GM19397 (cell line): ENCODE measurements at regions not wholly inside any gene's neighbourhood (a gene's known extent, or its start where the extent isn't known, plus 50 kb on each side); places are given as distances from the start of the nearest gene placed in this dataset.
"Not testable (repeated sequence)": the region's sequence is repeated elsewhere in the genome, so short reads cannot be mapped to it uniquely, and the experiment has no call there.

Source experiments
- ATAC-seq: cut with Tn5 transposase; IDR thresholded peaks from one replicate; pipeline ENCODE4 v1.9.1; 2021; ENCODE audit warnings: mild to moderate bottlenecking, moderate library complexity; ENCODE audit not compliant: unreplicated experiment

DNA sequence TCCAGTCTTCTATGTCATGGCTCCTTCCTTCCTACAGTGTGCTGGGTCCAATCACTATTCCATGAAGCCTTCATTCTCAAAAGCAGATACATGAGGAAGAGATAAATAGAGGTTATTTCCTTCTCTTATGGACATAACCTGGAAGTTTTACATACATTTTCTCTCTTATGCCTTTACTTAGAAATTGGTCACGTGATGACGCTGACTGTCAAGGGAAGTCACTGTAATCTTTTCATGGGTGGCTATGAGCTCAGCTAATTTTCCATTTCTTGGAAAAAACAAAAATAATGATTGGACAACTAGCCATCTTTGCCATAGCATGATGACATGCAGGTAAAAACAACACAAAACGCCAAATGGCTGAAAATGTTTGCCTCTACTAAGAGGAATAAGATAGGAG, 151.6 kb upstream of the PRSS16 start:
- no peak for ATAC-seq

DNA sequence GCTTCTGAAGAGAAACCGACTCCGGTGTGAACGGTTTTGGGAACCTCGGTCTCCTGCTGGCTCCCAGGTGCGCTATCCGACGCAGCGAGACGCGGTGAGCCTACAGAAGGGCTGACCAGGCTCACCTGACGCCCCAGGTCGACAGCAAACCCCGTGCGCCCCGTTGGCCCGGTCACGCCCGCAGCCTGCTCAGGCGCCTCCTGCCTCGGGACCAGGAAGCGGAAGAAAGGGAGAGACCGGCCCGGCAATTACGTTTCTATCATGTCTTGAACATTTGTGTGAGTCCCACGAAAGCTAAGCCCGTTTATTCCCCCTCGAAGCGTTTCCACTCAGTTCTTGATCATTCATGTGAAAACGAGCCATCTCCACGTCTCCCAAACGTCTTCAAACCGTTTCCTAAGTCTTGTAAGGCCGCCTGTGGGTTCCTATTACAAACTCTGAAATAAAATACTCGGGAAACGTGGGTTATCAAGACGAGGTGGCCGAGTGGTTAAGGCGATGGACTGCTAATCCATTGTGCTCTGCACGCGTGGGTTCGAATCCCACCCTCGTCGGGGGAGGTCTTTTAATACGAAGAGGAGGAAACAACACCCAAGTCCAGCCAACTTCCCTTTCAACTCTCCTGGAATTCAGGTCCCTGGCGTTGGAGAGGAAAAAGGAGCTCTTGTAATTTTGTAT, 150.5 kb upstream of the PRSS16 start:
- ATAC-seq: peak; percentile 57

DNA sequence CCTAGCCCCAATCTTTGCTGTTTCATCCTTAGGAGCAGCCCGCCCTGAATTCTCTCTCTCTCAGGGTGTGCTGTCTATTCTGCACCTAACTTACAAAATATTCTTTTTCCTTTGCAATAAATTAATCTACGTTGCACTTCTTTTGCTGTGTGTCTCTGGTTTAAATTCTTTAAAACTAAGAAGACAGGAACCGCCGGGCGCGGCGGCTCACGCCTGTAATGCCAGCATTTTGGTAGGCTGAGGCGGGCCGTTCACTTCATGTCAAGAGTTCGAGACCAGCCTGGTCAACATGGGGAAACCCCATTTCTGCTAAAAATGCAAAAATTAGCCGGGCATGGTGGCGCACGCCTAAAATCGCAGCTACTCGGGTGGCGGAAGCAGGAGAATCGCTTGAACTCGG, 148.5 kb upstream of the PRSS16 start:
- no peak for ATAC-seq

DNA sequence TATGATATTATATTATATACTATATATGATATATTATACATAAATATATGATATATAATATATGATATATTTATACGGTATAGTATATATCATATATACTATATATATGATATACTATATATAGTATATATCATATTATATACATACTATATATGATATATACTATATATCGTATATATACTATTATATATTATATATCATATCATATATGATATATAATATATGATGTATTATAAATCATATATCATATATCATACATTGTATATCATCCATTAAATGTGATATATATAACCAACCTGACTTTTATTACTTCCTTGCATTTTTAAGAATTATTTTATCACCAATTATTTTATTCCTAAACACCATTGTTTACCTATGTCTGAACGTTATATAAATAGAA, 146.6 kb upstream of the PRSS16 start:
- no peak for ATAC-seq

DNA sequence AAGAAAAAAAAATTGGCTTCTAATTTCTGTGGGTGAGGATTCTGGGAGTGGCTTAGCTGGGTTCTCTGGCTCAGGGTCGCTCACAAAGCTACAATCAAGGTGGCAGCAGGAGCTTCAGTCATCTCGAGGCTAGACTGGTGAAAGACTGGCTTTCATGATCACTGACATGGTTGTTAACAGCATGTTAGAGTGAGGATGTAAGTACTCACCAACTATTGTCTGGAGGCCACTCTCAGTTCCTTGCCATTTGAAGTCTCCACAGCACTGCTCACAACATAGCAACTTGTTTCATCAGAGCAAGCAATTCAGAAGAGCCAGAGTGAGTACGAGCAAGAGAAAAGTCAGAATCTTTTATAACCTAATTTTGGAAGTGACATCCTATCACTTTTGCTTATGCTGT, 145.7 kb upstream of the PRSS16 start:
- no peak for ATAC-seq

DNA sequence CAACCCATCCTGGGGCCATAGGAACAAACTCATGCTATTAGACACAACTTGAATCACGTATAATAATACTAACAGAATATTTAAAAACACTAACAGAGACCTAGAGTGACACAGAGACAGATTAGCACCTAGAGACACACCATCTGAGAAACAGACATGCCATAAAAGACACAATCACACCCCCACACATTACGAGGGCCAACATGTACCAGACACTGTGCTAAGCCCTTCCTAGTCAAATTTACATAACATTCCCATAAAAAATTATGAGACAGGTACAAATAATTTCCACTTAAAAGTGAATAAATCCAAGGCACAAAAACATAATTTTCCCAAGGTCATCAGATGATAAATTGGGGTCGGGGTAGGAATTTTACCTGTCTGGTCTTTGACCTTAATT, 141.1 kb upstream of the PRSS16 start:
- no peak for ATAC-seq

DNA sequence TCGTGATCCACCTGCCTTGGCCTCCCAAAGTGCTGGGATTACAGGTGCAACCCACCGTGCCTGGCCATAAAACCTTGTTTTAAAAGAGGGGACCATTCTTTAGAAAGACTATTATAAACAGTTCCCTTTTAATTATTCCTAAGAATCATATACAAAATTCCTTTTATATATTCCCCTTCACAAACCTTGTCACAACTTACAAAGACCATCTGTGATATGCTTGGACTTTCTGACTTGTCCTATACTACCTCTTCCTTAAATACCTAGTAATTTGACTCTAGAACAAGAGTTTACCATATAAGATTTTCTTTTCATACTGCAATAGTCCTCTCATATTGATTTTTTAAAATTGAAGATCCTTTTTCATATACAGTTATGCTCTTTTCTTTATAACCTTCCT, 135.8 kb upstream of the PRSS16 start:
- no peak for ATAC-seq

DNA sequence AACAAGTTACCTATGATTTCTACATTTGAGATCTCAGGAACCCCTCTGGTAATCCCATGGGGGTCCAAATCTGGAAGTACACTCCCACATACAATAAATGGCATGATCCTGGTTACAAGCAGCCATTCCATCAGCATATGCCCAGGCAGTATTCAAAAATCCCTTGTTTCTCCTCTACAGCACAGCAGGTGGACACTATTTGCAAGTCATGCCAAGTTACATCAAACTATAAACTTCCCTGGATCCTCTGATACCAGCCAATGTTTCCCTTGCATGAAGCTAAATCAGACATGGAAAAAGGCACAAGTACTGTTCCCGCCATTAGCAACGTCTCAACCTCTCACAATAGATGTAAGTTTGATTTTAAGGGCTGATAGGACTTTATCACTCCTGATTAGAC, 134.5 kb upstream of the PRSS16 start:
- ATAC-seq: no peak

DNA sequence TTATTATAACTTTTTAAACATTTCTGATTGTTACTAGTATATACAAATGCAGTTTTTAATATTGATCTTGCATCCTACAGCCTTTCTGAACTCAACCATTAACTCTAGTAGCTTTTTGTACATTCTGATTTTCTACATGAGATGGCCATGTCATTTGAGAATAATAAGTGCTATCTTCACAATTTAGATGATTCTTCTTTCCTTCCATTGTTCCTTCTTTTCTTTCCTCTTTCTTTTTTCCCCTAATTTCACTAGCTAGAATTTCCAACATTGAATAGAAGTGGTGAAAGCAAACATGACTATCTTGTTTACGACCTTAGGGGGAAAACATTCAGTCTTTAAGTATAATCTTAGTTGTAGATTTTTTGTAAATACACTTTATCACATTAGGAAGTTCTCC, 128.2 kb upstream of the PRSS16 start:
- ATAC-seq: no peak

DNA sequence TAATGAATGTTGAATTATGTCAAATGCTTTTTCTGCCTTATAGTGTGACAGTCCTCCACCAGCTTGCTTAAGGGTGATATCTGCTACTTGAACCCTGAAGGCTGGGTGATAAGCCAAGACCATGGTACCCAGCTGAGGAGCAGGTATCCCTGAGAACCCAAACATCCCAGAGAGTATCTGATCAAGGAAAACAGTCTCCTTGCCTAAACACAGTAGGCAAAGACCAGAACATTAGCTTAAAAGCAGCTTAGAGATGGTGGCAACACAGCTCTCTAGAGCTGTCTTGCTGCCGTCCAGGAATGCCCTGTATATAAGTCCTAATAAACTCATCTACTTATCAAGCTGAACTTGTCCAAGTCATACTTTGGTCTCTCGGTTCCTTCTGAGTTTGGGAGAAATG, 127.7 kb upstream of the PRSS16 start:
- ATAC-seq: no peak

DNA sequence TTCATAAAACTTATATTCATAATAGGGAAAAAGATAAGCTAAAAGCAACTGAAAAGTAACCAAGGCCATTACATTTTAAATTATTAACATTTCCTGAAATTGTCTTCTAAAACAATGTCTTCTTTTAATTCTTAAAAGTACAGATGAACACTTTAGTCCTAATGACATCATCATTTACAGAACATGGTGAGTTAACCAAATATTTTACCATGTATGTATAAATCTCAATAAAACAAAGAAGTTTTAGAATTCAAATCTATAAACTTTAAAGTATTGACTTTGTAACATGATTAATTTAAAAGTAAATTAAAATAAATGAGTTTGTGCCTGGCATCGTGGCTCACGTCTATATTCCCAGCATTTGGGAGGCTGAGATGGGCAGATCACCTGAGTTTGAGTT, 125.9 kb upstream of the PRSS16 start:
- no peak for ATAC-seq

DNA sequence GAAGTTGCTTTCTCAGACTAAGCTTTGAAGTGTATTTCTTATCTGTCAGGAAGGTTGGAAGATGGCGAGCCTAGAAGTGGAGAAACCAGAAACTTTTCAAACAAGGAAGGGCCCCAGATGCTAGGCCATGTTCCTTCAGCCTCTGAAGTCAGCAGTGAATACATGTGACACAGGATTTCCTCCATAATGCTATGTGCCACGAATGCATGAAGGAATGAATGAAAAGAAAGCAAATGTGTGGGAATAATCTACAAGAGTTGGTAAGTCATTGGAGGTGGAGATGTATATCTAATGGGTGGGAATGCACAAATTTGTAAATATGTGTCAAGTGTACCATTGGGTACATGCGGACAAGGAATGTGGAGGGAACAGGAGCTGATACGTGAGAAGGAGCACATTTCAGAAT, 123.2 kb upstream of the PRSS16 start:
- no peak for ATAC-seq

DNA sequence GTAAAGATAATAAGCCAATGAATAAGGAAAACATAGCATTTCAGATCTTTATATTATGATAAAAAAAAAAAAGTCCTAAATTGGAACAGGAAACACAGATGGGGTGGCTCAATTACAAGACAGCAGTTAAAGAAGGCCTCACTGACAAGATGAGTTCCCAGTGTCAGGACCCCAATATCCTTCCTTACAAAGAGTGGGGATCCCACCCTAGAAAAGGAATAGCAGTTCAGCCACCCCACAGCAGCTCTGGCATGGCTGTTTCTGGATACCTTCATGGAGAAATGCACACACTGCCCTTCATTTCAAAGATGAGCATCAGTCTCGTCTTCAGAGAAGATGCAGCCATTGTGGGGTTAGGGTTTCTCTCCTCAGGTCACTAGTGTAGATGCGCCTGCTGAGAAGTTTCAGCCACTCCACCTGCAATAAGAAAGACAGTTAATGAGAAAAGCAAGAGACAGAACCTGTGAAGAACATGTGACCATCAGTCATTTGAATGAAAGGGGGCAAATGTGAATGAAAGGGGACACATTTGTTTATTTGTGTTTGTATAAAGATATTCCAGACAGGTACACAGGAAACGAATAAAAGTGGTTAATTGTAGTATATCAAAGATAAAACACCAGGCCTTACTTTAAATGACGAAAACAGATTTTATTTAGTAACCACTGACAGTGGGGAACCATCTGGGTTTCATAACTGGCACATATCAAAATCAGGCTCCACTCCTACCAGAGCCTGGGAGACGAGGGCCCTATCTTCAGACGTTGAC, 121.3 kb upstream of the PRSS16 start:
- ATAC-seq: no peak

DNA sequence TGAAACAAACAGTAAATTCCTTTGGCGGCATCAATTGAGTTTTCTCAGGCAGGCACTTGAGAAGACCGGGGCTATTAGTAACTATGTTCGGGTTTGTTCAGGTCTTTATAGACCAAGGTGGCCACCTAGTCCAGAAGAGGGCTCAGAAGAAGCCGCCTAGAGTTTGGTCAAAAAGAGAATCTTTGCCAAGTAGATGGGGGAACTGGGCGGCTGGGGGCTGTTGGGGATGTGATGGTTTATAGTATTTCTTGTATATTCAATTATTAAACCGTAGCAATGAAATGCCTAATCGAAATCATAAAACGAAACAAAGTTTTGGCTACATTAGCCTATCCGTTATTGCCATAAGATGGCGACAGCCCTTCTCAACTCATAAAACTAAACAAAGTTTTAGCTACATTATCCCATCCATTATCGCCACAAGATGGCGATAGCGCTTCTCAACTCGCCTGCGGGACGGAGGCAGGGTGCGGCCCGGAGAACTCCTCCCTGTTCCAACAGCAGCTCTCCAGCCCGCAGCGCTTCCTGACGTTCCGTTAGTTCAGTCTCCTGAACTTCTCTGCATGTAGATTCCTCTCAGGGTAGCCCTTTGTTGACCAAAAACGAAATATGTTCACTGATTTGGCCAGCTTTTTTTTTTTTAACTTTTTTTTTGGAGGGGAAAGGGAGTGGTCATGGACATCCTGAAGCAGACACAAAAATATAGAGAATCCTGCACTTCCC, 120.5 kb upstream of the PRSS16 start:
- peak; percentile 63 for ATAC-seq

DNA sequence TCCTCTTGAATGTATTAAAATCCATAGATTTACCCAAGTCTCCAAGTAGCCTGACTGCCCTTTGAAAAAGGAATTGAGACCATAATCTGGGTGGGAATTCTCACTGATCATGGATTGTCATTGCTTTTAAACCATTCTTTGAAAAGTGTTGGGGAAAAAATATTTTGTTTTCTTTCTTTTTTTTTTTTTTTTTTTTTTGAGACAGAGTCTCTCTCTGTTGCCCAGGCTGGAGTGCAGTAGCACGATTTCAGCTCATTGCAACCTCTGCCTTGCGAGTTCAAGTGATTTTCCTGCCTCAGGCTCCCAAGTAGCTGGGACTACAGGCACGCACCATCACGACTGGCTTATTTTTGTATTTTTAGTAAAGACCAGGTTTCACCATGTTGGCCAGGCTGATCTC, 119.6 kb upstream of the PRSS16 start:
- not testable (repeated sequence) for ATAC-seq

DNA sequence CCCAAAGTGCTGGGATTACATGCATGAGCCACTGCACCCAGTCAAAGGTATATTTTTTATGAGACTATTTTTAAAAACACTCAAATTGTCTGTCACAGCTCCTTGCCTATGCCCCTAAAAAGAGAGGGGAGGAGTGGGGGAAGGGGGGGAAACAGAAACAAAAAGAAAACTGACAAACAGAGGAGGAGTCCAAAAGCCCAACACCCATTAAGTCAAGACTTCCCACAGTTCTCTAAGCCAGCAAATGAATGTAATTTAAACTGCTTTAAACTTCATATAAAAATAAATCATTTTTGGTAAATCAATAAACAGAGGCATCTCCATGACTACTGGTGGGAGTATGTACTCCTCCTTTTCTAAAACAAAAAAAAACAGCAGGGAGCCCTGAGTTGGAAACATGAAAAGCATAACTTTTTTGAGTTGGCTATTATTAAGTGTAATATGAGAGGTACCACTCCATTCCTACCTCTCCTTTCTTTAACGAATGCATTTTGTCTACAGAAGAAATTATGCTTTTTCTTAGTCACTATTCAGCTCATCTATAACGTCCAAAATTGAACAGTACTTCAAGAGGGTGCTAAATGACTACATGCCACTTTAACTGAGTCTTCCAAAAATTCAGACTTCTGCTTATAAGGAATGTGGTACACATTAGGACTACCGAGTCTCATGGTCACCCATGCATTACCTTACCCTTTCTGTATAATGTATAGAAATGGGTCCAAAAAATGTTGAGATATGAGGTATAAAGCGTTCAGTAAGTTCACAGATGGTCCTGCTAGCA, 119.0 kb upstream of the PRSS16 start:
- ATAC-seq: no peak

DNA sequence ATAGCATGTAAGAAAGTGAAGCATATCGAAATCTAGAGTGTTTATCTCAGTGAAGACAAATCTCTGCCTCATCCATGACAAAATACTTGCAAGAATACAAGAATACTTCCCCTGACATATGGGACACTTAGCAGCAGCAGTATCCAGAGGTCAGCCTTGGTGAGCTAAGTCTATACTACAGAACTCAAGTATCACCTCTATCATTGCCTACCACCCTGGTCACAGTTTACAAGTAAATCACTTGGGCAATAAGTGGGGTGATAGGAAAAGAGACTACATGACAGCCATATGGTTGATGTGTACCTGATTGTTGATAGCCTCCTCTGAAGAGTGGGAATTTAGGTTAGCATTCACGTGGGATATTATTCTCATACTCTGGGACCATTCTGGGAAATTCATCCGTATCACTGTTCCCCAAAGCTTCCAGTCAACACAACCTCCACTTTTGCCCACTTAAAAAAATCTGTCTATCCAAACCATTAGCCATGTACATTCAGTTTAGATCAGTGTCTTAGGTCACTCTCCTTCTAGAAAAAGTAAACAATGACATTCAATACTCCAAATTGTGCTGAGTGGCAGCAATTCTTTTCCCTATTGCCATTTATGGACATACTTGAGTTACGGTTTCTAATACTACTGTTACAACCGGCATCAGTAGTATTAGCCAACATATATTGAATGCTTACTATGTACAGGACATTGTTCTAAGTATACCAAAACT, 118.2 kb upstream of the PRSS16 start:
- ATAC-seq: no peak

DNA sequence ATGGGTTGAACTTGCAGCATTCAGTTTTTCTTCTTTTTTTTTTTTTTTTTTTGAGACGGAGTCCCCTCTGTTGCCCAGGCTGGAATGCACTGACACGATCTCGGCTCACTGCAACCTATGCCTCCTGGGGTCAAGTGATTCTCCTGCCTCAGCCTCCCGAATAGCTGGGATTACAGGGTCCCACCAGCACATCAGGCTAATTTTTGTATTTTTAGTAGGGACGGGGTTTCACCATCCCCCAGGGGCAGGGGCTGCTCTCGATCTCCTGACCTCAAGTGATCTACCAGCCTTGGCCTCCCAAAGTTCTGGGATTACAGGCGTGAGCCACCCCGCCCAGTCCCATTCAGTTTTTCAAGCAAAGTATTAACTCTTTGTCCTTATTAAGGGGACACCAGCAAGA, 117.6 kb upstream of the PRSS16 start:
- no peak for ATAC-seq

DNA sequence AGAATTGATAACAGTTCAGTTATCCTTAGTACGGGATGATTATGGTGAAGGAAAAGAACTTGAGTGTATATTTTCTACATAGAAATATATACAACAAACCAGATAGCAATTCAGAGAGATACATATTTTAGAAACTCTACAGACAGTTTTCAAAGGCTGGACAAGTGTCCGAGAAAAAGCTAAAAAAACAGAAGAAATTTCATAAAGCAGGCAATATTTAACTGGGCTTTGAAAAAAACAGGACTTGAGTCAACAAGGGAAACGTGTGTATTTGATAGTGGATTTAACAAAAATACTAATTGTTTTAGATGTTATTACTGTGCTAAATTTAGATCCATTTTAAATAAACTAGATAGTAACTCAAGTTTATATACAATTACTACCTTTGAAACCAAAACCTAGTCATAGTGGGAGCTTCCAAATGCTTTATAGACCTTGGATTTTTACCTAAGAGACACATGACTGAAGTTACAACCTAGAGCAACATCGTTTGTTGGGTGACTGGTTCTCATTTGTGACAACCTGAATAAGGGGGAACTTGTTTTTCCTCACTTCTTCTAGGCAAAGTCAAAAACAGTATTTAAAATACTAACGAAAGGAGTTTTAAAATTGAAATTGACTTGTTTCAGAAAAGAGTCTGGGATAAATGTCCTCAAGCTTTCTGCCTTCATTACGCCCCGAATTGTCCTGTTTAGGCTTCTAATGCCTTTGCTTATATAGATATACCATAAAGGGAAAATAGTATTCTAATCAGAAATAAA, 116.7 kb upstream of the PRSS16 start:
- no peak for ATAC-seq

DNA sequence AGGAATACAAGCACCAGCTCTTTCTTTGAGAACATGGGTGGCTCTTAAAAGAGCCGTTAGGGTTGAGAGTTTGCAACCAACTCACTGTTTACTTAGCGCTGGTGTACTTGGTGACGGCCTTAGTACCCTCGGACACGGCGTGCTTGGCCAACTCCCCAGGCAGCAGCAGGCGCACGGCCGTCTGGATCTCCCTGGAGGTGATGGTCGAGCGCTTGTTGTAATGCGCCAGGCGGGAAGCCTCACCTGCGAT, 115.3 kb upstream of the PRSS16 start:
- ATAC-seq: peak; percentile 4
